ENCODE measurements at regions not wholly inside any gene's neighbourhood (a gene's known extent, or its start where the extent isn't known, plus 50 kb on each side); places are given as distances from the start of the nearest gene placed in this dataset.

DNA sequence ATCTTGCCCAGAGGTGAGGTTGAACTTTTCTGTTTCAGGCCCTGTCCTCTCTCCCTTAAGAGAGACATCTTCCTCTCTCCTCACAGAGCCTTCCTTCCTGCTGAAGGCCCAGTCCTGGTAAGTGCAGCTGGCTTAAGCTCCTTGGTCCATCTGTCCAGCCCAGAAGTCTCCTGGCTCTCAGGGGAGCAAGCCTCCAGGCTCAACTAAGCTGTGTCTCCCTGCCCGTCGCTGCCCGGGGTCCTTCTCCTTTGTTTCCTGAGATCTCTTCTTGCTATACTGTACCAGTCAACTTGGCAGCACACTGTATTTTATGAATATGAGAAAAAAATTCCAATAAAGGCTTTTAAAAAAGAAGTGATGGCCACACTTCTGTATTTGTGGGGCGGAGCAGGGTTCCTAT, 77.4 kb downstream of the KCNF1 start:
- DNase-seq (ENCODE audit: low read depth): no peak
- TF ChIP-seq, protein P1, sequence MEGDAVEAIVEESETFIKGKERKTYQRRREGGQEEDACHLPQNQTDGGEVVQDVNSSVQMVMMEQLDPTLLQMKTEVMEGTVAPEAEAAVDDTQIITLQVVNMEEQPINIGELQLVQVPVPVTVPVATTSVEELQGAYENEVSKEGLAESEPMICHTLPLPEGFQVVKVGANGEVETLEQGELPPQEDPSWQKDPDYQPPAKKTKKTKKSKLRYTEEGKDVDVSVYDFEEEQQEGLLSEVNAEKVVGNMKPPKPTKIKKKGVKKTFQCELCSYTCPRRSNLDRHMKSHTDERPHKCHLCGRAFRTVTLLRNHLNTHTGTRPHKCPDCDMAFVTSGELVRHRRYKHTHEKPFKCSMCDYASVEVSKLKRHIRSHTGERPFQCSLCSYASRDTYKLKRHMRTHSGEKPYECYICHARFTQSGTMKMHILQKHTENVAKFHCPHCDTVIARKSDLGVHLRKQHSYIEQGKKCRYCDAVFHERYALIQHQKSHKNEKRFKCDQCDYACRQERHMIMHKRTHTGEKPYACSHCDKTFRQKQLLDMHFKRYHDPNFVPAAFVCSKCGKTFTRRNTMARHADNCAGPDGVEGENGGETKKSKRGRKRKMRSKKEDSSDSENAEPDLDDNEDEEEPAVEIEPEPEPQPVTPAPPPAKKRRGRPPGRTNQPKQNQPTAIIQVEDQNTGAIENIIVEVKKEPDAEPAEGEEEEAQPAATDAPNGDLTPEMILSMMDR (conservative IDR thresholded peaks at IDR 0.05; ENCODE audit: control insufficient read depth, insufficient read depth, low read depth, low read length): no peak
- no peak overlapping the region for H3K4me3 ChIP-seq (ENCODE audit: control insufficient read depth, low read depth, low read length)

DNA sequence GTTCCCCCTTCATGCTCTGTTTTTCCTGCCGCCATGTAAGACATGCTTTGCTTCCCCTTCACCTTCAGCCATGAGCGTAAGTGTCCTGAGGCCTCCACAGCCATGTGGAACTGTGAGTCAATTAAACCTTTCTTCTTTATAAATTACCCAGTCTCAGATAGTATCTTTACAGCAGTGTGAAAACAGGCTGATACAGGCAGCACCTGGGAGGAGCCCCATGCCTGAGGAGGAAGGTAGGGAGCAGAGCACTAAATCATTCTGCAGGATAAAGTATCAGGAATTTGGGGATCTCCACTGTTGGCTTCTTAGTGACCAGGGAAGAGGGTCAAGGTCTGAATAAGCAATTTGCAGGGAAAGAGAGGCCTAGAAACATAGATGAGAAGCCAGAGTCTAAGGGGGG, 78.0 kb downstream of the KCNF1 start:
- DNase-seq (ENCODE audit: low read depth): no peak
- no peak overlapping the region for H3K4me3 ChIP-seq (ENCODE audit: control insufficient read depth, low read depth, low read length)
- TF ChIP-seq, protein P1 (conservative IDR thresholded peaks at IDR 0.05; ENCODE audit: control insufficient read depth, insufficient read depth, low read depth, low read length): no peak

DNA sequence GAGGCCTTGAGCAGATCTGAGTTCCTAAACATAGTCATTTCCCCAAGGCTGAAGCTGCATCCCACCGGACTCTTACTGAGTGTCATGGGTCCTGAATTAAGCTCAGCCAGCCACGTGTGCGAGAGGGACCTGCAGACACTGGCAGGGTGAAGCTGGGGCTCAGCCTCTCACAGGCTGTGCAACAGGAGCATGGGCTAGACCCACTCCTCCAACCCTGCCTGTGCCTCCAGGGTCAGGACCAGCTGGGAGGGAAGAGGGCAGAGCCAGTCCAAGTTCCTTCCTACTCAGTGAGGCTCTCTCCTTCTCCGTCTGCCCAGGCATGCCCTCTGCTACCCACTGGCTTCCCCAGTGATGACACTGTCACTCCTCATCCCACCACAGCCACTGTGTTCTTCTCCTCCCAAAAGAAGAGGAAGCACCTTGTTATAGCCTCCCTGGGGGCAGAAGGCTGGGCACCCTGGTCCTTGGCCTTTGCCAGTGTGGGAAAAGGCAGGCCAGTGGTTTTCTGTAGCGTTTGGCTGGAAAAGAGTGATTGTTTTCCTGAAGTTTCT, 78.9 kb downstream of the KCNF1 start:
- TF ChIP-seq, protein P1 (conservative IDR thresholded peaks at IDR 0.05; ENCODE audit: control insufficient read depth, insufficient read depth, low read depth, low read length): no peak
- no peak for DNase-seq (ENCODE audit: low read depth)
- no peak overlapping the region for H3K4me3 ChIP-seq (ENCODE audit: control insufficient read depth, low read depth, low read length)

GRCh38 chr2:10992023-10992791, 80.5 kb downstream of the KCNF1 start:
- H3K4me3 ChIP-seq (ENCODE audit: control insufficient read depth, low read depth, low read length): no peak overlapping the region
- TF ChIP-seq, protein P1 (conservative IDR thresholded peaks at IDR 0.05; ENCODE audit: control insufficient read depth, insufficient read depth, low read depth, low read length): no peak
- DNase-seq (ENCODE audit: low read depth): no peak

- DNase-seq (ENCODE audit: low read depth): no peak
- no peak overlapping the region for H3K4me3 ChIP-seq (ENCODE audit: control insufficient read depth, low read depth, low read length)
- TF ChIP-seq, protein P1 (conservative IDR thresholded peaks at IDR 0.05; ENCODE audit: control insufficient read depth, insufficient read depth, low read depth, low read length): no peak
Measured at GRCh38 chr2:10993001-10993481, 81.3 kb downstream of the KCNF1 start.

DNA sequence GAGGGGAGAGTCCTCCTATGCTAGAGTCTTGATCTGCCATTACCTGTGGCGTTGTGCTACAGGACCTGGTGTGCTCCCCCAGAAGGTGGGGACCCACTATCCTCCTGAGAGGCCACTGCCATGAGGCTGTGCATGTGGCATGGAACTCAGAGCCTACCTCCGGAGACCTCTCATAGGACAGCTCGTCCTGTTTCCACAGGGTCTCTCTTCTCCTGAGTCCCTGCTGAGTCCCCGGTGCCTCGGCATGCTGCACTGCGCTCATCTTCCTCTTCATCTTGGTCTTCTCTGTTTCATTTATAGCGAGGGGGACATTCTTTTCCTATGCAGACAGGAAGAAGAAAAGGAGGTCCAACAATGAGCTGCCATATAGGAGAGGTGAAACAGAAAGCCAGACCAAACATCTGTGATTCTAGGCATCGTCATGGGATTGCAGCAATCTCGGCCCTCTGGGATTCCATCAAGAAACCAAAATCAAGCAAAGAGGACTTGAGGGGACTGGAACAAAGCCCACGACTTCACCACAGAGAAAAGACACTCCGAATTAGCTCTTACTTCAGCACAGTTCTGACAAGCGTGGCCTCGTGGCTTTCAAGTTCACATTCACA, 83.7 kb downstream of the KCNF1 start:
- TF ChIP-seq, protein P1 (conservative IDR thresholded peaks at IDR 0.05; ENCODE audit: control insufficient read depth, insufficient read depth, low read depth, low read length): no peak
- DNase-seq (ENCODE audit: low read depth): no peak
- no peak overlapping the region for H3K4me3 ChIP-seq (ENCODE audit: control insufficient read depth, low read depth, low read length)

Data from fibroblast of mammary gland (primary cell).